ENCODE measurements at regions not wholly inside any gene's neighbourhood (a gene's known extent, or its start where the extent isn't known, plus 50 kb on each side); places are given as distances from the start of the nearest gene placed in this dataset.

DNA sequence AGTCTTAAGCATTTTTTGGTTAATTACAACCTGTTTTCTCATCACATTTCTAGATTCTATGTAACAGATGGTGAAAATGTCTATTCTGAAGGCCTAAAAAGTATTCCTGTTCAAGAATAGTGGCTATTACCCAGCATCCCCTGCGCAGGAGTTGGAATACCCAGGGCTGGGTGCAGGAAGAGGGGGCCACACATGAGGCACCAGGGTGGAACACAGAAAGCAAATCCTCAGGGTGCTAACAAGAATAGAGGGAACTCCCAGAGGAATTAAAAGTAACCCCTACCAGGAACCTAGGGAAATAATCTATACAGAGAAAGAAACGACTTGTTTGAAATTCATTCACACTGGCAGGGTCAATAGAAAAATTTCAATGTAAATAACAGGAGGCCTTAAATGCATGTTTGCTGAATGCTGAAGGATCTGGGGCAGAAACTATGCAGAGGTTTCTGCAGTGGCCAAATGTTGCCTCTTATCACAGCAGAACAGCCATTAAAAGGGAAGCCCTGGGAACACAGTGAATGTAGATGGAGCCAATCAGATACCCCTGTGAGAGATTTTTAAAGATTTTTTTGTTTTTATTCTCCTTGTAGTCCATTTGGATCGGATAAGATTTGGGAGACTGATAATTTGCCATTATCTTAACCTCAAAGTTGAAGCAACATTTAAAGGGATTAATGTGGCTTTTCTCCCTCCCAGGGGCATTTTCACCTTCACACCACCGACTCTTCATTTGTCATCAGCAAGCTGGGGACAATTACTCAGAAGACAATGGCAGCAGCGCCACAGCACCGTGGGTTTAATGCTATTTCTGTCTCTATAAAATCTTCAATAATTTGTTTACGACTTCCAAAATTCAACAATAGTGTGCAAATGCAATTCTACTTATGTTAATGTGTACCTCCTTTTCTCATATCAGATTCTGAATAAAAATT is 196.0 kb upstream of the PSMD7 start (continued):
- TF ChIP-seq, protein P1, sequence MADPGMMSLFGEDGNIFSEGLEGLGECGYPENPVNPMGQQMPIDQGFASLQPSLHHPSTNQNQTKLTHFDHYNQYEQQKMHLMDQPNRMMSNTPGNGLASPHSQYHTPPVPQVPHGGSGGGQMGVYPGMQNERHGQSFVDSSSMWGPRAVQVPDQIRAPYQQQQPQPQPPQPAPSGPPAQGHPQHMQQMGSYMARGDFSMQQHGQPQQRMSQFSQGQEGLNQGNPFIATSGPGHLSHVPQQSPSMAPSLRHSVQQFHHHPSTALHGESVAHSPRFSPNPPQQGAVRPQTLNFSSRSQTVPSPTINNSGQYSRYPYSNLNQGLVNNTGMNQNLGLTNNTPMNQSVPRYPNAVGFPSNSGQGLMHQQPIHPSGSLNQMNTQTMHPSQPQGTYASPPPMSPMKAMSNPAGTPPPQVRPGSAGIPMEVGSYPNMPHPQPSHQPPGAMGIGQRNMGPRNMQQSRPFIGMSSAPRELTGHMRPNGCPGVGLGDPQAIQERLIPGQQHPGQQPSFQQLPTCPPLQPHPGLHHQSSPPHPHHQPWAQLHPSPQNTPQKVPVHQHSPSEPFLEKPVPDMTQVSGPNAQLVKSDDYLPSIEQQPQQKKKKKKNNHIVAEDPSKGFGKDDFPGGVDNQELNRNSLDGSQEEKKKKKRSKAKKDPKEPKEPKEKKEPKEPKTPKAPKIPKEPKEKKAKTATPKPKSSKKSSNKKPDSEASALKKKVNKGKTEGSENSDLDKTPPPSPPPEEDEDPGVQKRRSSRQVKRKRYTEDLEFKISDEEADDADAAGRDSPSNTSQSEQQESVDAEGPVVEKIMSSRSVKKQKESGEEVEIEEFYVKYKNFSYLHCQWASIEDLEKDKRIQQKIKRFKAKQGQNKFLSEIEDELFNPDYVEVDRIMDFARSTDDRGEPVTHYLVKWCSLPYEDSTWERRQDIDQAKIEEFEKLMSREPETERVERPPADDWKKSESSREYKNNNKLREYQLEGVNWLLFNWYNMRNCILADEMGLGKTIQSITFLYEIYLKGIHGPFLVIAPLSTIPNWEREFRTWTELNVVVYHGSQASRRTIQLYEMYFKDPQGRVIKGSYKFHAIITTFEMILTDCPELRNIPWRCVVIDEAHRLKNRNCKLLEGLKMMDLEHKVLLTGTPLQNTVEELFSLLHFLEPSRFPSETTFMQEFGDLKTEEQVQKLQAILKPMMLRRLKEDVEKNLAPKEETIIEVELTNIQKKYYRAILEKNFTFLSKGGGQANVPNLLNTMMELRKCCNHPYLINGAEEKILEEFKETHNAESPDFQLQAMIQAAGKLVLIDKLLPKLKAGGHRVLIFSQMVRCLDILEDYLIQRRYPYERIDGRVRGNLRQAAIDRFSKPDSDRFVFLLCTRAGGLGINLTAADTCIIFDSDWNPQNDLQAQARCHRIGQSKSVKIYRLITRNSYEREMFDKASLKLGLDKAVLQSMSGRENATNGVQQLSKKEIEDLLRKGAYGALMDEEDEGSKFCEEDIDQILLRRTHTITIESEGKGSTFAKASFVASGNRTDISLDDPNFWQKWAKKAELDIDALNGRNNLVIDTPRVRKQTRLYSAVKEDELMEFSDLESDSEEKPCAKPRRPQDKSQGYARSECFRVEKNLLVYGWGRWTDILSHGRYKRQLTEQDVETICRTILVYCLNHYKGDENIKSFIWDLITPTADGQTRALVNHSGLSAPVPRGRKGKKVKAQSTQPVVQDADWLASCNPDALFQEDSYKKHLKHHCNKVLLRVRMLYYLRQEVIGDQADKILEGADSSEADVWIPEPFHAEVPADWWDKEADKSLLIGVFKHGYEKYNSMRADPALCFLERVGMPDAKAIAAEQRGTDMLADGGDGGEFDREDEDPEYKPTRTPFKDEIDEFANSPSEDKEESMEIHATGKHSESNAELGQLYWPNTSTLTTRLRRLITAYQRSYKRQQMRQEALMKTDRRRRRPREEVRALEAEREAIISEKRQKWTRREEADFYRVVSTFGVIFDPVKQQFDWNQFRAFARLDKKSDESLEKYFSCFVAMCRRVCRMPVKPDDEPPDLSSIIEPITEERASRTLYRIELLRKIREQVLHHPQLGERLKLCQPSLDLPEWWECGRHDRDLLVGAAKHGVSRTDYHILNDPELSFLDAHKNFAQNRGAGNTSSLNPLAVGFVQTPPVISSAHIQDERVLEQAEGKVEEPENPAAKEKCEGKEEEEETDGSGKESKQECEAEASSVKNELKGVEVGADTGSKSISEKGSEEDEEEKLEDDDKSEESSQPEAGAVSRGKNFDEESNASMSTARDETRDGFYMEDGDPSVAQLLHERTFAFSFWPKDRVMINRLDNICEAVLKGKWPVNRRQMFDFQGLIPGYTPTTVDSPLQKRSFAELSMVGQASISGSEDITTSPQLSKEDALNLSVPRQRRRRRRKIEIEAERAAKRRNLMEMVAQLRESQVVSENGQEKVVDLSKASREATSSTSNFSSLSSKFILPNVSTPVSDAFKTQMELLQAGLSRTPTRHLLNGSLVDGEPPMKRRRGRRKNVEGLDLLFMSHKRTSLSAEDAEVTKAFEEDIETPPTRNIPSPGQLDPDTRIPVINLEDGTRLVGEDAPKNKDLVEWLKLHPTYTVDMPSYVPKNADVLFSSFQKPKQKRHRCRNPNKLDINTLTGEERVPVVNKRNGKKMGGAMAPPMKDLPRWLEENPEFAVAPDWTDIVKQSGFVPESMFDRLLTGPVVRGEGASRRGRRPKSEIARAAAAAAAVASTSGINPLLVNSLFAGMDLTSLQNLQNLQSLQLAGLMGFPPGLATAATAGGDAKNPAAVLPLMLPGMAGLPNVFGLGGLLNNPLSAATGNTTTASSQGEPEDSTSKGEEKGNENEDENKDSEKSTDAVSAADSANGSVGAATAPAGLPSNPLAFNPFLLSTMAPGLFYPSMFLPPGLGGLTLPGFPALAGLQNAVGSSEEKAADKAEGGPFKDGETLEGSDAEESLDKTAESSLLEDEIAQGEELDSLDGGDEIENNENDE (IDR thresholded peaks at IDR 0.05; ENCODE audit: insufficient replicate concordance, low read length), result peak; percentile 46
- no peak for TF ChIP-seq TAF1 (IDR thresholded peaks at IDR 0.05; ENCODE audit: low read depth, low read length)
- no peak for TF ChIP-seq EGR1 (IDR thresholded peaks at IDR 0.05; ENCODE audit: borderline replicate concordance, low read depth, low read length)
- TF ChIP-seq YY1 (IDR thresholded peaks at IDR 0.05; ENCODE audit: low read depth, low read length), result peak; percentile 29; the same call in 1 of the 2 replicates
- no peak for TF ChIP-seq JUND (IDR thresholded peaks at IDR 0.05; ENCODE audit: low read length)
- TF ChIP-seq HDAC2 (IDR thresholded peaks at IDR 0.05; ENCODE audit: borderline replicate concordance in 1 of 2, low read depth in 2 of 2, low read length in 2 of 2), result peak in 1 of 2 experiments; percentile 47; a peak in 1 of 4 replicates

Data from H1 (cell line).